Ovary (tissue), 7 donors: ENCODE measurements at regions not wholly inside any gene's neighbourhood (a gene's known extent, or its start where the extent isn't known, plus 50 kb on each side); places are given as distances from the start of the nearest gene placed in this dataset.

Experiments
- DNase-seq, 5 donors: peaks; one replicate each; pipeline ENCODE4 v3.0.0-alpha.2; 2019 to 2020
- H3K27ac ChIP-seq, 2 donors: fragments of 200-600 bp; one replicate each; pipeline versions ENCODE4 v1.5.1 to v1.8.0; 2019 to 2022
- H3K27me3 ChIP-seq: fragments of 200-600 bp; one replicate; pipeline ENCODE4 v1.8.0; 2022
- H3K36me3 ChIP-seq: fragments of 200-600 bp; sonication (generic); one replicate; pipeline ENCODE4 v1.5.1; 2019
- H3K4me1 ChIP-seq: one replicate; pipeline ENCODE4 v1.8.1; 2013; ENCODE audit warnings: mild to moderate bottlenecking, moderate library complexity; ENCODE audit not compliant: insufficient read depth
- H3K4me3 ChIP-seq: fragments of 200-600 bp; sonication (generic); one replicate; pipeline ENCODE4 v1.5.1; 2017
- H3K9me3 ChIP-seq, 2 donors: fragments of 200-600 bp in 1 of 2; sonication (generic) in 1 of 2; one replicate each; pipeline versions ENCODE4 v1.5.1 to v1.8.1; 2013 to 2019; ENCODE audit warnings: mild to moderate bottlenecking in 1 of 2, moderate library complexity in 1 of 2
- CTCF ChIP-seq, 3 donors: fragments of 450-650 bp in 2 of 3; fragments of 200-600 bp in 1 of 3; IDR thresholded peaks; one replicate each; pipeline versions ENCODE4 v1.5.1 to v1.8.0; 2016 to 2022; ENCODE audit warnings: antibody characterized with exemption in 3 of 3, mild to moderate bottlenecking in 1 of 3
- EP300 ChIP-seq: sonication (generic); formaldehyde crosslinking; IDR thresholded peaks from one replicate; pipeline ENCODE4 v1.6.1; 2017; ENCODE audit warnings: antibody characterized with exemption
- POLR2A ChIP-seq: fragments of 450-650 bp; IDR thresholded peaks from one replicate; pipeline ENCODE4 v1.6.1; 2017; ENCODE audit warnings: antibody characterized with exemption, mild to moderate bottlenecking, moderate library complexity
- WGBS, 3 donors: extraction: QIAGEN DNeasy Blood & Tissue Kit in 1 of 3; methylation state at CpG; one replicate each; pipeline versions ENCODE4 v1.1.5 to v1.1.7; 2013 to 2017; 5-methylcytosine and 5-hydroxymethylcytosine counted together
- intact Hi-C, 4 donors: fragments of 100-400 bp; cut with DNase I; formaldehyde crosslinking; loops; one replicate each; pipeline versions ENCODE4 v1.11.0 to v1.15.1; 2022 to 2023
- donor health status: DM: no; HTN: no; CAD: no; lungs with moderate emphysema.
- donor health status: DM: no; HTN: no; CAD: no.
- donor health status: Bipolar disorder and iron deficiency.
- donor health status: DM: no; HTN: no; CAD: no.
- donor health status: DM: yes; HTN: yes; CAD: no.

- no peaks in the 10 kb centered on the region for H3K36me3 ChIP-seq
- no peak for DNase-seq
- TF ChIP-seq POLR2A (no peak), EP300 (no peak), CTCF (IDR thresholded peaks at IDR 0.05) (no peak)
- no peaks in the 10 kb centered on the region for H3K9me3 ChIP-seq
- H3K4me3 ChIP-seq, result no peak overlapping the region
- no peak overlapping the region for H3K27ac ChIP-seq
- no peaks in the 10 kb centered on the region for H3K27me3 ChIP-seq
- intact Hi-C loops, result no loop called here
- H3K4me1 ChIP-seq, result no peaks in the 10 kb centered on the region
- WGBS, 3 donors, result 20 to 53% (median 22%) methylated on average over 3 of the region's 3 CpGs
Observed at GRCh38 chr12:97800561-97800960, 338.0 kb downstream of the RMST start.

GRCh38 chr12:97801471-97802059 is 339.0 kb downstream of the RMST start:
- no peak for DNase-seq
- Histone ChIP-seq H3K4me3 (no peak overlapping the region), H3K9me3 (no peaks in the 10 kb centered on the region), H3K27me3 (no peaks in the 10 kb centered on the region), H3K4me1 (no peaks in the 10 kb centered on the region), H3K27ac (no peak overlapping the region), H3K36me3 (no peaks in the 10 kb centered on the region)
- TF ChIP-seq EP300, result no peak
- TF ChIP-seq CTCF (IDR thresholded peaks at IDR 0.05), result no peak
- TF ChIP-seq POLR2A, result no peak
- WGBS, 3 donors, result 82 to 86% (median 85%) methylated on average over 5 of the region's 5 CpGs
- intact Hi-C loops, result no loop called here

GRCh38 chr12:97805146-97805545 is 342.5 kb downstream of the RMST start:
- intact Hi-C loops, result no loop called here
- 51 to 58% (median 57%) methylated on average over 8 of the region's 8 CpGs for WGBS, 3 donors
- Histone ChIP-seq H3K4me3 (no peak overlapping the region), H3K27ac (no peak overlapping the region), H3K9me3 (no peaks in the 10 kb centered on the region), H3K27me3 (no peaks in the 10 kb centered on the region), H3K36me3 (no peaks in the 10 kb centered on the region), H3K4me1 (no peaks in the 10 kb centered on the region)
- DNase-seq, result no peak
- no peak for TF ChIP-seq CTCF (IDR thresholded peaks at IDR 0.05)
- TF ChIP-seq POLR2A, result no peak
- no peak for TF ChIP-seq EP300

GRCh38 chr12:97813301-97813700 is 350.7 kb downstream of the RMST start:
- DNase-seq, result no peak
- Histone ChIP-seq H3K4me3 (no peak overlapping the region), H3K27me3 (no peaks in the 10 kb centered on the region), H3K4me1 (no peaks in the 10 kb centered on the region), H3K27ac (no peak overlapping the region), H3K36me3 (no peaks in the 10 kb centered on the region), H3K9me3 (no peaks in the 10 kb centered on the region)
- TF ChIP-seq CTCF (IDR thresholded peaks at IDR 0.05) (no peak), POLR2A (no peak), EP300 (no peak)
- WGBS, 3 donors, result 56 to 77% (median 67%) methylated on average over 2 of the region's 2 CpGs
- intact Hi-C loops, result no loop called here
